Activated CD8-positive, alpha-beta memory T cell treated with anti-CD3 and anti-CD28 coated beads, Interleukin-2, amount 50 U/mL, for 24 hours (primary cell): ENCODE measurements at regions not wholly inside any gene's neighbourhood (a gene's known extent, or its start where the extent isn't known, plus 50 kb on each side); places are given as distances from the start of the nearest gene placed in this dataset.

Experiments
- DNase-seq: peaks from one replicate; pipeline ENCODE4 v3.0.0-alpha.2; 2020; ENCODE audit errors: extremely low read depth

- no peak for DNase-seq
Observed at GRCh38 chr3:104735691-104736090, 631.0 kb upstream of the ALCAM start.

- no peak for DNase-seq
Observed at GRCh38 chr3:104738271-104738670, 628.4 kb upstream of the ALCAM start.

- no peak for DNase-seq
Observed at GRCh38 chr3:104740874-104741379, 625.8 kb upstream of the ALCAM start.

- no peak for DNase-seq
Observed at GRCh38 chr3:104742044-104742443, 624.7 kb upstream of the ALCAM start.

- no peak for DNase-seq
Observed at GRCh38 chr3:104745313-104745712, 621.4 kb upstream of the ALCAM start.

- no peak for DNase-seq
Observed at GRCh38 chr3:104746056-104746455, 620.7 kb upstream of the ALCAM start.

GRCh38 chr3:104750581-104750980 lies 616.1 kb upstream of the ALCAM start:
- no peak for DNase-seq

DNA sequence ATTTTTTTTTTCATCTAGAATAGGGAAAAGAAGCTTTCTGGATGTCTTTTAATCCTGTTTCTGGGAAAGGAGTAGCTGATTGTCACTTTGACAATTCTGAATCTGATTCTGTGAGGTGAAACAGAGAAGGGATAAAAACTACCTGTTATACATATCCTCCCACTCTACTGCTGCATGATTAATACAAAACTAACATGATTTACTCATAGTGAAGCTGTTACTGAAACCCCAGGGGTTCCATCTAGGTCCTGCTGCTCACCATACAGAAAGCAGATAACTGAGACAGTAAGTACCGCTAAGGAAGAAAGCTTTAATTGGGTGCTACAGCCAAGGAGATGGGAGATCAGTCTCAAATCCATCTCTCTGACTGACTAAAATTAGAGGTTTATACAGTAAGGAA lies 610.9 kb upstream of the ALCAM start:
- no peak for DNase-seq

GRCh38 chr3:104763007-104763406 lies 603.7 kb upstream of the ALCAM start:
- no peak for DNase-seq

DNA sequence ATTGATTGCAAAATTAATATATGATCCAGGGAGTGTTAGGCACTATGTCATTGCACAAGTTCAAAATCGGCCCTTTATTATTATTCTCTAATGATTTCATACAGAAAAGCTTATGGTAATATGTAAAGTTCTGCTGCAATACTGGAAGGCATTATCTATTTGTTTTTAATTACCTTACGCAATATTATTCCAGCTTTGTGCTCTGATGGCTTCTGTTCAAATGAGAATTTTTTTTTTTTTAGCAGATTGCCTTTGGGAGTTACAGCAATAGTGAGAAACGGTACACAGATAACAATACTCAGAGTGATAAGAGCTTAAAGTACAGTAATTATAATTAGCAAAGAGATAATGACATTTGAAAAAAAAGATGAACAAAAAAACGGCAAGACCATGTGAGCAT lies 602.2 kb upstream of the ALCAM start:
- DNase-seq: no peak

GRCh38 chr3:104768886-104769285 lies 597.8 kb upstream of the ALCAM start:
- DNase-seq: no peak

DNA sequence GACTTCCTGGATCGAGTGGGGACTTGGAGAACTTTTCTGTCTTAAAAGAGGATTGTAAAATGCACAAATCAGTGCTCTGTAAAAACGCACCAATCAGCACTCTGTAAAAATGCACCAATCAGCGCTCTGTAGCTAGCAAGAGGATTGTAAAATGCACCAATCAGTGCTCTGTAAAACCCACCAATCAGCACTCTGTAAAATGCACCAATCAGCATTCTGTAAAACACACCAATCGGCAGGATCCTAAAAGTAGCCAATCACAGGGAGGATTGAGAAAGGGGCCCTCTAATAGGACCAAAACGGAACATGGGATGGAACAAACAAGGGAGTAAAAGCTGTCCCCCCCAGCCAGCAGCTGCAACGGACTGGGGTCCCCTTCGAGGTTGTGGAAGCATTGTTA lies 587.4 kb upstream of the ALCAM start:
- DNase-seq: no peak

- DNase-seq: no peak
Observed at GRCh38 chr3:104781112-104781511, 585.6 kb upstream of the ALCAM start.

DNA sequence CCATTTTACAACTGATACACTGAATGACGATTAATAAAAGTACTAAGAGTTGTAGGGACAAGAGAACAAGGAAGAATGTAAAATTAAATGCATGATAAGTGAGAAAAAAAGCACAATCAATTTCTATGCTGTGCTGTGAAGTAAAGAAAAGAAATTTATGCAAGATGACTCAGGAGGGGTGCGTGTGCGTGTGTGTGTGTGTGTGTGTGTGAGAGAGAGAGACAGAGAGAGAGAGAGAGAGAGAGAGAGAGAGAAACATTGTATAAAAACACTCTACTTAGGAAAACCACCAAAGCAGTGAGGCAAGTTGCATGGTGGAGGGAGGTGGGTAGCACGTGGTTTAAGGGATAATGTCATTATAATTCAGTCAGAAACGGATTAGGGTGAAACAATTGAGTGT lies 580.8 kb upstream of the ALCAM start:
- no peak for DNase-seq

GRCh38 chr3:104787306-104787705 lies 579.4 kb upstream of the ALCAM start:
- DNase-seq: no peak

- no peak for DNase-seq
Observed at GRCh38 chr3:104788807-104789206, 577.9 kb upstream of the ALCAM start.

- no peak for DNase-seq
Observed at GRCh38 chr3:104791331-104791730, 575.4 kb upstream of the ALCAM start.

GRCh38 chr3:104796556-104796955 lies 570.2 kb upstream of the ALCAM start:
- DNase-seq: no peak

- no peak for DNase-seq
Observed at GRCh38 chr3:104805042-104805441, 561.7 kb upstream of the ALCAM start.

- no peak for DNase-seq
Observed at GRCh38 chr3:104805508-104805907, 561.2 kb upstream of the ALCAM start.

- DNase-seq: no peak
Observed at GRCh38 chr3:104810896-104811295, 555.8 kb upstream of the ALCAM start.

DNA sequence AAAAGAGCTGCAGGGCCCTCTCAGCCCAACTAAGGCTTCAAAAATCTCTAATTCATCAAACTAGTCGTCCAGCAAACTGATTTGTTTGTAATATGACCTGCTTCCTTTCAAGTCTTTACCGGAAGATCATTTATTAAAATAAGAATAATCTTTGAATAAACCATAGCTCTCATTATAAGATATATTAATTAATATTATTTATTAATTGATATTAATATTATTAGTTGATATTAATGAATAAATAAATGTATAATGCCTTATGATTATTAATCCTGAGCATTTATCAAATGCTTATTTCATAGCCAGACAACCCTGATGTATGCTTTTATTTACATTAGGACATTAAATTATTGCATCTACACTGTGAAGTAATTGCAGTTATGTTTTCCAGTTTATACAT lies 550.7 kb upstream of the ALCAM start:
- DNase-seq: no peak

DNA sequence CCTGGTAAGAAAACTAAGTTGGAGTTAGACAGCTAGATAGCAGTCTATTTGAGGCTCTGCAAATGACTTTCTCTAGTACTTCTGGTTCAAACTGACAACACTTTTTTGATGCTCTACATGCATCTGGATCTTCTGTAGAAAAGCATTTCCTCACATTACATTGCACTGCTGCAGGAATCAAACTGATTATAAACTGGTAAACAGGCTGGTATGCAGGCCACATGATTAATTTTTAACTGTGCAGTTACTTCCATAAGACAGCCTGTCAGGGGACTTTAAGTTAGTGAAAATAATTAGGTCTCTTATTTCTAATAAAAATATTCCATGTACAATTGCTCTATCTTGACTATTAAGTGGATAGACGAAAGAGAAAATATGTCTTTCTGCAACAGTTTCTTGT lies 550.0 kb upstream of the ALCAM start:
- DNase-seq: no peak

GRCh38 chr3:104819333-104819732 lies 547.4 kb upstream of the ALCAM start:
- no peak for DNase-seq

GRCh38 chr3:104820959-104821358 lies 545.8 kb upstream of the ALCAM start:
- DNase-seq: no peak
